ENCODE measurements at regions not wholly inside any gene's neighbourhood (a gene's known extent, or its start where the extent isn't known, plus 50 kb on each side); places are given as distances from the start of the nearest gene placed in this dataset.

DNA sequence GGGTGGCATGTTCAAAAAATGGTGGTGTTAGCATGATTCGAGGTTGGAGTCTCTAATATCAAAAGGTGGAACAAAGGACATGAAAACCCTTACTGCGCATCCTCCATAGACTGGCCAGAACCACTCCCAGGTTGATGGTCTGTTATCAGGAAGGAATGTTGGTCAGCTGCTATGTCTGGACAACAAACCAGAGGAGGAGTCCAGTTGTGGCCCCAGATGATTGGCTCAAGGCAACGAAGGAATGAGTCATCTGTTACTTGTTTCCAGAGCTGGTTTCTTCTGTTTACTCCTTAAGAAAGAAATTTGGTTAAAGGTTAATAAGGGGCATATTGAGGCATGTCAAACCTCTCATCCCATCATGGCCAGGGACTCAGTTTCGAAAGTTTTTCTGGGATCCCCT lies 56.8 kb upstream of the GRIA4 start:
- peak; percentile 35 for DNase-seq

- no peak for DNase-seq
Observed at GRCh38 chr11:105548359-105548758, 61.5 kb upstream of the GRIA4 start.

DNA sequence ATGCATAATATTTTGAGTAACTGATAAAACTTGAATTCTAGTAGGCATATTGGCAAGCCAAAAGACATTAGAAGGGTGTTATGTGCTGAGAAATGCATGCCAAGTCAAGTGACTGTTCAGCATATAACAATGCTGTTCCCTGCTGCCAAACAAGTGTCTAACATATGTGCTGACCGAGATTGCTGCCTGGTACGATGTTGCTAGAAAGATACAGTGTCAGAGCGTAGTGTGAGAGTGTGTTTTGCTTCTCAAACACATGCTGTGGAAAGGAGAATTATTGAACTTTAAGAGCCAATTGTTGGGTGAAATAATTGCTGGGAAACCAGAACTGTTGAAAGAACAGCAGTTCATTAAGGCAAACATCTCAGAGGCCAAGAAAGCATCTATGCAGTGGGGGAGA lies 71.3 kb upstream of the GRIA4 start:
- no peak for DNase-seq

- no peak for DNase-seq
Observed at GRCh38 chr11:105537531-105537930, 72.3 kb upstream of the GRIA4 start.

- DNase-seq, result no peak
Observed at GRCh38 chr11:105524286-105524685, 85.6 kb upstream of the GRIA4 start.

DNA sequence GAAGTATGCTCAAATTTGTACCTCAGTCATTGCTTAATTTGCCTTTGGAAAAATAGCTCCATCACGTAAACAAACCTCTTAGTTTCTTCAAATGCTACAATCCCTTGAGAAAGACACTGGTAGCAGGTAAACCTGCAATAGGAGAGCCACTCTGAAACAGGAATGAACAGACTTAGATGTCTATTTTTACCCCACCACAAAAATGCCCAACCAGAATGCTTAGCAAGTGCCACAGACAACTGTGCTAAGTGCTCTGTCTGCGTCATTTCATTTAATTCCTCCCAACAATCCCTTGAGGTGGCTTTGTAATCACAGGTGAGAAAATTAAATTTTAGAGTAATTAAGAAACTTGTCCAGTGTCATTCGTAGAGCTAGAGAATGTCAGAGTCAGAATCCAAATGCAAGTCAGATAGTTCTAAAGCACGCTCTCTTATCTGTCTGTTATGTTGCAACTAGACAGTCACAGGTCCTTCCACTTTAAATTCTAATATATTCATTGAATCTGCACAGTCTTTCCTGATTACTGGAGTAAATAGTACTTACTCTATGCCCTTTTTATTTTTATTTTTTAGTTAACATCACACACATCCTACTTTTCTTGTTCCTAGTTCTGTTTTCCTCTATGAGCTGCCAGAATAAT lies 89.0 kb upstream of the GRIA4 start:
- DNase-seq, result no peak

DNA sequence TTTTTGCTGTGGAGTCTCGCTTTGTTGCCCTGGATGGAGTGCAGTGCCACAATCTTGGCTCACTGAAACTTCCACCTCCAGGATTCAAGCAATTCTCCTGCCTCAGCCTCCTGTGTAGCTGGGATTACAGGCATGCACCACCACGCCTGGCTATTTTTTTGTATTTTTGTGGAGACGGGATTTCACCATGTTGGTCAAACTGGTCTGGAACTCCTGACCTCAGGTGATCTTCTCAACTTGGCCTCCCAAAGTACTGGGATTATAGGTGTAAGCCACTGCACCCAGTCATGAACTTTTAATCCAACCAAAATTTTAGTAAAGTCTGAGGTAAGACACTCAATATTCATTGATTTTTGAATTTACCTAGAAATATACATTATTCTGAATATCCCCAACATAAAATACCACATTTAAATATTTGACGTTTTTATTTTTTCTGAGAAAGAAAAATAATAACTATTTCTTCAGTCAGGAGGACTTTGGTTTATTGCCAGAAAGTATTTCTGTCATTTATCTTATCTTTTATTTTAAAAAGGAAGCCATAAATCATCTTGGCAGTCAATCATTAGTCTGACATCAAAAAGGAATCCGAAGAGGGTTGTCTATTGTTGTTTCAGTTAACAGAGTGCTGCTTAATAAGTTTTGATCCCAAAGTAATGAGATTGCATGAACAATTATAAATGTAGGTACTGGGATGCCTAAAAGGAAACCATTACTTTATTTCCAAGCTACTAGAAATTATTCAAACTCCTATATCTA lies 102.2 kb upstream of the GRIA4 start:
- no peak for DNase-seq

- no peak for DNase-seq
Observed at GRCh38 chr11:105492010-105492409, 117.9 kb upstream of the GRIA4 start.

DNA sequence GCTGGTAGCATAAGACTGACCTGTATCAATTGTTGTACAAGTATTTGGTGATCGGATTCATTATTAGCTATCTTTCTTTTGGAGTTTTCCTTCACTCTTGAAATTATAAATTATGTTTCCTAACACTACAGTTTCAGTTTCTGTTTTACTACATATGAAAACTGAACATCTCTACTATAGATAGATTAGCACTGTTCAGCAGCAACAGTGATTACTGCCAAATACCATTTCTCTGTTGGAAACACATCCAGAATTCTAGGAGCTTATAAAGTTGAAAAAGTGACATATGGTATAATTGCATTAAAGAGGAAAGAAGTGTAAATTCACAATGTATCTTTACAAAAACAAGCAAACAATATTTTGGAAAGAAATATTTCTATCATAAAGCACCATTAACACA lies 118.5 kb upstream of the GRIA4 start:
- no peak for DNase-seq

- no peak for DNase-seq
Observed at GRCh38 chr11:105490333-105490732, 119.5 kb upstream of the GRIA4 start.

DNA sequence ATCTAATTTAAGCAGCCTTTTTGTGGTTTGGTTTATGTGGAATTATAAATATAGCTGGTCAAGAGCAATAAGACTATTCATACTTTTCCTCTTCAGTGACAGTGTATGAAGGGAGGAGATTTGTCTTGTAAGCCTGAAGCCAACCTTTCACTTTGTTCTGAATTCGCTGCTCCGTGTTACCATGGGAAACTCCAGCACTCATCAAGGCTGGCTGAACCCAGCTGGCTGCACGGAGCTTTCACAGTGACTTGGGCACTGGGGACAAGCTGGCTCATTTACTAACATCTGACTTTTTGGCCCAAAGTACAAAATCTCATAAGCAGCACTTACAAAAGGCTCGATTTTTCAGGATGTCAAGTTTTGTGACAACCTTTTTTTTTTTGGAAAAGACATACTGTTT lies 120.4 kb upstream of the GRIA4 start:
- peak; percentile 20 for DNase-seq

GRCh38 chr11:105486929-105487328 lies 122.9 kb upstream of the GRIA4 start:
- DNase-seq, result no peak

DNA sequence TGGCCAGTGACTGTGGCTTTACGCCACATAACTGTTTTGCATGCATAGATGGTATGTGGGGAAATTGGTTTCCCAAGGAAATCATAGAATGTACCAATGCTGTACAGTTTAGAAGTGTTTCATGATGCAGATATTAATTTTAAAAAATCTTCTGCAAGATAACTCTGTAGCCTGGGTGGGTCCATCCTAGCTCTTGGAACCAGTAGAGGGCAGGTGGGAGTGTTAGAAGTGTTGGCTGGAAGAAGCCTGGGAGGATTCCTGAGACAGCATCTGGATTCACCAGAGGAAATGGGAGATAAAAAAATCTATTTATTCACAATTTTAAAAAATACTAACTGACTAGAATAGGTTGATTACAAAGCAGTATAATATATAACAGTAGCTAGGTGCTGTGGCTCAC lies 139.9 kb upstream of the GRIA4 start:
- no peak for DNase-seq

- no peak for DNase-seq
Observed at GRCh38 chr11:105468154-105468553, 141.7 kb upstream of the GRIA4 start.

- DNase-seq, result peak; percentile 68
Observed at GRCh38 chr11:105466582-105467228, 143.2 kb upstream of the GRIA4 start.

- DNase-seq, result no peak
Observed at GRCh38 chr11:105458071-105458470, 151.8 kb upstream of the GRIA4 start.

- no peak for DNase-seq
Observed at GRCh38 chr11:105456950-105457349, 152.9 kb upstream of the GRIA4 start.

DNA sequence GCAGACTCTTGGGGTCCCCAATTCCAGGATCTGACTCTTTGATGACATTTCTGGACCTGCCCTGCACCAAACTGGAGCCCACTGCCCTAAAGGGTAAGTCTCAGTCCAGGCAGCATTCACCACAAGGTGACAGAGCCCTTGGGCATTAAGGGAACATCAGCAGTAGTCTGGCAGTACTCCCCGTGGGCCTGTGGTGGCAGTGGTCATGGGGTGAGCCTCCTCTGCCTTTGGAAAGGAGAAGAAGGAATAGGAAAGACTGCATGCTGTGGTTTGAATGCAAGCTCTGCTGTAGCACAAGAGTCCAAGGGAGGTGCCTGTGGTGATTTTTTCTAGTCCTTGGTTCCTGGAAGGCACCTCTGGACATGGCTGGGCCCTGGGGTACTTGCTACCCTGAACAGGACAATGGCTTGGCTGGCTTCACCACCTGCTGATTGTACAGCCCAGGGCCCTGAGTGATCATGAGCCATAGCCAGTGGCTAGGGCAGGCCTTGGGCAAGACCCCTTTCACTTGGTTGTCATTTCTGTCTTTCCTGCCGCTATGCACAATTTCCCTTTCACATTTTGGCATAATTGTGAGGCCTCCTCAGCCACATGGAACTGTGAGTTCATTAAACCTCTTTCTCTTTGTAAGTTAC lies 160.7 kb upstream of the GRIA4 start:
- no peak for DNase-seq

DNA sequence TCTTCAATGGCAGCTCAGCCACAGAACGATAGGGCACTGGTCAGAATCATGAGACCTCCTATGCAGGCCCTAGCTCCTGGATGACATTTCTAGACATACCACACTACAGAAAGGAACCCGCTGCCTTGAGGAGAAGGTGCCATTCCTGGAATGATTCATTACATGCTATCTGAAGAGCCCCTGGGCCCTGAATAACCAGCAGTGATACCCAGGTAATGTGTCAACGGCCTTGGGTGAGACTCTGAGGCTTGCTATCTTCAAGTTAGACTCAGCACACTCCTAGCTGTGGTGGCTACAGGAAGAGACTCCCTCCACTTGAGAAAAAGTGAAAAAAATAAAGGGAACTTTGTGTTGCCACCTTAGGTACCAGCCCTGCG lies 161.2 kb upstream of the GRIA4 start:
- no peak for DNase-seq

DNA sequence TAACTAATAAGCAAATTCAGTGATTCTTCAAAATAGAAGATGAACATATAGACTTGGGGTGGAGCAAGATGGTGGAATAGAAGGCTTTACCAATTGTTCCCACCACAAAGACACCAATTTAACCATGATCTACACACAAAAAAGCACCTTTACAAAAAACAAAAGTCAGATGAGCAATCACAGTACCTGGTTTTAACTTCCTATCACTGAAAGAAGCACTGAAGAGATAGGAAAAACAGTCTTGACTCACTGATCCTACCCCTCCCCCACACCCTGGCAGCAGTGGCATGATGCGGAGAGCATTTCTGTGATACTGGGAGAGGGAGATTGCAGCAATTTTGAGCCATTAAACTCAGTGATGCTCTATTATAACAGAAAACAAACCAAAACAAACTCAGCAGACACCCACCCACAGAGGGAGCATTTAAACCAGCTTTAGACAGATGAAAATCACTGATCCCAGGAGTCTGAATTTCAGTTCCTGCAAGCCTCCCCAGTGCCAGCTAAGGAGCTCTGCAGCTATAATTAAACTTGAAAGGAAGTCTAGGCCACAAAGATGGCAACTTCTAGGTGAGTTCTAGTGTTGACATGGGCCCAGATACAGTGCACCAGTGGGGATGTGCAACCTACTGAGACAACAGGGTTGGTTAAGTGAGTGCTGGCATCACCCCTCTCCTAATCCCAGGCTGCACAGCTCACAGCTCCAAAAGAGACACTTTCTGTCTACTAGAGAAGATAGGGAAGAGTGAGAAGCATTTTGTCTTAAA lies 161.8 kb upstream of the GRIA4 start:
- no peak for DNase-seq

GRCh38 chr11:105443623-105444022 lies 166.2 kb upstream of the GRIA4 start:
- DNase-seq, result no peak

GRCh38 chr11:105432241-105432995 lies 177.5 kb upstream of the GRIA4 start:
- DNase-seq, result no peak
